Brain microvascular endothelial cell (primary cell): ENCODE measurements at regions not wholly inside any gene's neighbourhood (a gene's known extent, or its start where the extent isn't known, plus 50 kb on each side); places are given as distances from the start of the nearest gene placed in this dataset.
A peak's percentile ranks its signal among the peaks of the same experiment; 100 is the strongest.

ENCODE experiments used
- DNase-seq: peaks from one replicate; pipeline ENCODE4 v3.0.0-alpha.2; 2020
- H3K27ac ChIP-seq: fragments of 250-450 bp; sonication (Bioruptor Pico); 2 replicates; pipeline ENCODE4 v1.5.1; 2020; ENCODE audit warnings: mild to moderate bottlenecking, moderate library complexity
- H3K27me3 ChIP-seq: fragments of 250-450 bp; sonication (Bioruptor Pico); replicated peaks from 2 replicates; pipeline ENCODE4 v1.5.1; 2020; ENCODE audit warnings: mild to moderate bottlenecking
- H3K36me3 ChIP-seq: fragments of 250-450 bp; sonication (Bioruptor Pico); replicated peaks from 2 replicates; pipeline ENCODE4 v1.5.1; 2020; ENCODE audit warnings: mild to moderate bottlenecking
- H3K4me3 ChIP-seq: 2 replicates; pipeline ENCODE4 v1.5.1; 2011; ENCODE audit warnings: low read depth, mild to moderate bottlenecking, control low read depth, low read length, moderate library complexity
- in situ Hi-C: cut with HindIII; loops from 2 replicates; pipeline ENCODE4 v1.10.0; 2017; ENCODE audit warnings: low sequenced_read_pairs, low pct_ligation_motif_present
- TF ChIP-seq, protein P1 (sequence below): IDR thresholded peaks from 2 replicates; pipeline ENCODE4 v1.5.1; 2011; ENCODE audit warnings: low read depth, mild to moderate bottlenecking, moderate library complexity, low read length, control low read depth, inconsistent platforms; ENCODE audit errors: missing control alignments

DNA sequence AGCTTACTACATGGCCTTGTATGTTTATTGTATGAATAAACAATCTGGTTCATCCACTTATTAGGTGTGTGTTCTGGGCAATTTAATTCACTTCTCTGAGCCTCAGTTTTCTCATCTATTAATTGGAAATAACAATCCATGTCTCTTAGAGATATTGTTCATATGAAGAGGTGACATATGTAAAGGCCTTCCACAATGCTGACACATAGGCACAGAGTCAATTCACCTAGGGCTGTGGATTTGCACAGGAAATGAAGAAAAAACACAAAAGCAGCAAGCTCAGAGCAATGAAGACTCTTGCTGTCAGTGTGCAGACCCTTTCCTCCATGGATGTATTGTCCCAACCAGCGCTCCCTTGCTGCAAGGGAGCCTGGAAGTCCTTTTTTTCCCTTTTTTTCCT, 195.2 kb upstream of the CAMK1G start:
- H3K36me3 ChIP-seq: no peaks in the 10 kb centered on the region
- no peaks in the 10 kb centered on the region for H3K27me3 ChIP-seq
- H3K4me3 ChIP-seq: no peak overlapping the region
- DNase-seq: no peak
- H3K27ac ChIP-seq: no peak overlapping the region
- in situ Hi-C loops: no loop called here
- TF ChIP-seq, protein P1, sequence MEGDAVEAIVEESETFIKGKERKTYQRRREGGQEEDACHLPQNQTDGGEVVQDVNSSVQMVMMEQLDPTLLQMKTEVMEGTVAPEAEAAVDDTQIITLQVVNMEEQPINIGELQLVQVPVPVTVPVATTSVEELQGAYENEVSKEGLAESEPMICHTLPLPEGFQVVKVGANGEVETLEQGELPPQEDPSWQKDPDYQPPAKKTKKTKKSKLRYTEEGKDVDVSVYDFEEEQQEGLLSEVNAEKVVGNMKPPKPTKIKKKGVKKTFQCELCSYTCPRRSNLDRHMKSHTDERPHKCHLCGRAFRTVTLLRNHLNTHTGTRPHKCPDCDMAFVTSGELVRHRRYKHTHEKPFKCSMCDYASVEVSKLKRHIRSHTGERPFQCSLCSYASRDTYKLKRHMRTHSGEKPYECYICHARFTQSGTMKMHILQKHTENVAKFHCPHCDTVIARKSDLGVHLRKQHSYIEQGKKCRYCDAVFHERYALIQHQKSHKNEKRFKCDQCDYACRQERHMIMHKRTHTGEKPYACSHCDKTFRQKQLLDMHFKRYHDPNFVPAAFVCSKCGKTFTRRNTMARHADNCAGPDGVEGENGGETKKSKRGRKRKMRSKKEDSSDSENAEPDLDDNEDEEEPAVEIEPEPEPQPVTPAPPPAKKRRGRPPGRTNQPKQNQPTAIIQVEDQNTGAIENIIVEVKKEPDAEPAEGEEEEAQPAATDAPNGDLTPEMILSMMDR: no peak

DNA sequence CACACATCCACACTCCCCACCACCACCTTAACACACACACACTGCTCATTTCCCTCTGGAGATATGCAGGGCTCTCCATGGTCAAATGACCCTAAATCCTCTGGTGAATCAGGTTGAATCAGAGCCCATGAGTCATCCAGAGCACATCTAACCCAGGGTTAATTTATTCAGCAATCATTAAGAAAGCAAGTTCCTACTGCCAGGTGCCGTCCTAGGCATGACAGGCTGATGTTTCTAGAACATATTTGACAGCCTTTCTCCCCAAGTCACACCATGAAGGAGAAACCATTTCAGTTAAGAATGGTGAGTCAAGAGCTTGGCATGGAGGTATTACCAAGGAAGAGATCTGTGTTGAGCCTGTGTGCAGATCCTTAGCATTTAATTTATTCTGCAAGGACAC, 194.3 kb upstream of the CAMK1G start:
- in situ Hi-C loops: no loop called here
- Histone ChIP-seq H3K36me3 (no peaks in the 10 kb centered on the region), H3K27ac (peak overlapping the region; percentile 38), H3K27me3 (no peaks in the 10 kb centered on the region), H3K4me3 (no peak overlapping the region)
- TF ChIP-seq, protein P1: no peak
- peak; percentile 82 for DNase-seq

- no peak for DNase-seq
- H3K27me3 ChIP-seq: no peaks in the 10 kb centered on the region
- in situ Hi-C loops: no loop called here
- no peaks in the 10 kb centered on the region for H3K36me3 ChIP-seq
- no peak overlapping the region for H3K27ac ChIP-seq
- H3K4me3 ChIP-seq: no peak overlapping the region
- TF ChIP-seq, protein P1: no peak
These were observed 193.5 kb upstream of the CAMK1G start for GRCh38 chr1:209389975-209390374.

DNA sequence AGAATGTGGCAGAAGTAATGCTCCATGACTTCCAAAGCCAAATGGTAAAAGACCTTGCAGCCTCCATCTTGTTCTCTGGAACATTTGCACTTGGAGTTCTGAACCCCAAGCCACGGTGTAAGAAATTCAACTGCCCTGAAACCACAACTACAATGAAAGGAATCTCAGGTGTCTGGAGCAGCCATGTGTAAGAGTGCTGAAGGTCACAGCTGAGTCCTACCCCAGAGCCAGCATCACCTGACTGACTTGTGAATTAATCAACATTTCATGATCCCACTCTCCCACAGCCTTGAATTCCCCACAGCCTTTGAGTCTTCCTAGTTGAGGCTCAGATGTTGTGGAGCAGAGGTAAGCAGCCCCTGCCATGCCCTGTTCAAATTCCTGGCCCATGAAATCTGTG, 192.8 kb upstream of the CAMK1G start:
- no peak overlapping the region for H3K4me3 ChIP-seq
- DNase-seq: no peak
- H3K27ac ChIP-seq: no peak overlapping the region
- no peaks in the 10 kb centered on the region for H3K27me3 ChIP-seq
- no peaks in the 10 kb centered on the region for H3K36me3 ChIP-seq
- TF ChIP-seq, protein P1: no peak
- in situ Hi-C loops: no loop called here

DNA sequence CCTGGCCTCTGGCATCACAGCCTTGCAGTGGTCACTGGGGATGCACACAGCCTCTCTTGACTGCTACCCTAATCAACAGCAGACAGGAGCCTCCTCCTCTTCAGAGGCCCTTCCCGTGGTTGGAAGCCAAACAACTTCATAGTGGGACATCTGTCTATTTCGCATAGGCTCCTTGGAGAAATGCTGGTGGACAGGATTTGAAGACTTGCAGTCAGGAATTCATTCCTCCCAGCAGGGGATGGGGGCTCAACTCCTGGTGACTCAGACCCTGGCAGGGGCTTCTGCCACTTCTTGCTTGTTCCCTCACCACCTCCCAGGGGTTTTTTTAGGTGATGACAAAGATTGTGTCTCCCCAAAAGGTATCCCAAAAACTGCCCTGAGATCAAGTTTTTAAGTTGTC, 191.7 kb upstream of the CAMK1G start:
- Histone ChIP-seq H3K27ac (no peak overlapping the region), H3K36me3 (no peaks in the 10 kb centered on the region), H3K4me3 (no peak overlapping the region), H3K27me3 (no peaks in the 10 kb centered on the region)
- in situ Hi-C loops: no loop called here
- TF ChIP-seq, protein P1: no peak
- no peak for DNase-seq

- H3K27me3 ChIP-seq: no peaks in the 10 kb centered on the region
- no peak overlapping the region for H3K27ac ChIP-seq
- no peak overlapping the region for H3K4me3 ChIP-seq
- DNase-seq: no peak
- H3K36me3 ChIP-seq: no peaks in the 10 kb centered on the region
- in situ Hi-C loops: no loop called here
- TF ChIP-seq, protein P1: no peak
These were observed 188.3 kb upstream of the CAMK1G start for GRCh38 chr1:209395169-209395568.
